Suppressor macrophage treated with lipopolysaccharide for 1 hour (primary cell): ENCODE measurements at regions not wholly inside any gene's neighbourhood (a gene's known extent, or its start where the extent isn't known, plus 50 kb on each side); places are given as distances from the start of the nearest gene placed in this dataset.
"Not testable (repeated sequence)": the region's sequence is repeated elsewhere in the genome, so short reads cannot be mapped to it uniquely, and the experiment has no call there.

ENCODE experiments used
- DNase-seq, 3 donors: peaks; one replicate each; pipeline ENCODE4 v3.0.0-alpha.2; 2020 to 2022

DNA sequence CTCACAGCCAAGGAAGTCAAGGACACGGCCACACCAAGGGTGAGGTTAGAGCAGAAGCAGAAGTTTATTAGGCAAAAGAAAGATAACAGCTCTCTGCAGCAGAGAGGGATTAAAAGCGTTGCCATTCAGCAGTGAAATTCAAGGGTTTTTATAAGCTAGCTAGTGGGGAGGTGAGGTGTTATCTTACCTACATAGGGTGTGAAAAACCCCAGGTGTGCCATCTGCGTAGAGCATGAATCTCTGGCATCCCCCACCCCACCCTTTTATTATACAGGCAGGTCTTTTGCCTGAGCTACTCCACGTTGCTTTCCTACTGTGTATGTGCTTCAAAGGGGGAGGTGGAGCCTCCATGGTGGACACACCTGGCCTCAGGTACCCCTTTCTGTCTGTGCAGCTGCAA, 135.4 kb downstream of the ARHGAP11B start:
- DNase-seq = not testable (repeated sequence)

- not testable (repeated sequence) for DNase-seq
Measured at GRCh38 chr15:30769390-30770124, 134.2 kb upstream of the FAN1 start.

GRCh38 chr15:30770759-30771158, 133.0 kb upstream of the FAN1 start:
- DNase-seq = no peak

DNA sequence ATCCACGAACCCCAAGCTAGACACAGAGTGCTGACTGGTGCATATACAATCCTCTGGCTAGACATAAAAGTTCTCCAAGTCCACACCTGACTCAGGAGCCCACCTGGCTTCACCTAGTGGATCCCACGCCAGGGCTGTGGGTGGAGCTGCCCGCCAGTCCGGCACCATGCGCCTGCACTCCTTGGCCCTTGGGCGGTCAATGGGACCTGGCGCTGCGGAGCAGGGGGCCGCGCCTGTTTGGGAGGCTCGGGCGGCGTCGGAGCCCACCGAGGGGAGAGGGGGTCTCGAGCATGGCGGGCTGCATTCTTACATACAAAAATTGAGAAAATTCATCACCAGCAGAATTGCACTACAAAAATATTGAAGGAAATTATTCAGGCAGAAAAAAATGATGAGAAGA, 120.7 kb upstream of the FAN1 start:
- DNase-seq = no peak

DNA sequence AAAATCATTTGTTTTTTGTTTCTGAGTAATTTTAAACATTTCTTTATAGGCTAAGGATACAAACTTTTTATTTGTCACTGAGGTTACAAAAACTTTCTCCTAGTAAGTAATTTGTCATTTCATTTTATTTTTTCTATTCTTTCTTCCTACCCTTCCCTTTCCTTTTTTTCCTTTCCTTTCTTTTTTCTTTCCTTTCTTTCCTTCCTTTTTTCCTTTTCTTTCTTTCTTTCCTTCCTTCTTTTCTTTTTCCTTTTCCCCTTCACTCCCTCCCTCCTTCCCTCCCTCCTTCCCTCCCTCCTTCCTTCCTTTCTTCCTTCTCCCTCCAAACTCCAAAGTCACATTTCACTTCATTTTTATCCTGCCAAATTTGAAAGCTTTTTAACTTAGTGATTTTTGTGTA, 115.1 kb upstream of the FAN1 start:
- no peak for DNase-seq

DNA sequence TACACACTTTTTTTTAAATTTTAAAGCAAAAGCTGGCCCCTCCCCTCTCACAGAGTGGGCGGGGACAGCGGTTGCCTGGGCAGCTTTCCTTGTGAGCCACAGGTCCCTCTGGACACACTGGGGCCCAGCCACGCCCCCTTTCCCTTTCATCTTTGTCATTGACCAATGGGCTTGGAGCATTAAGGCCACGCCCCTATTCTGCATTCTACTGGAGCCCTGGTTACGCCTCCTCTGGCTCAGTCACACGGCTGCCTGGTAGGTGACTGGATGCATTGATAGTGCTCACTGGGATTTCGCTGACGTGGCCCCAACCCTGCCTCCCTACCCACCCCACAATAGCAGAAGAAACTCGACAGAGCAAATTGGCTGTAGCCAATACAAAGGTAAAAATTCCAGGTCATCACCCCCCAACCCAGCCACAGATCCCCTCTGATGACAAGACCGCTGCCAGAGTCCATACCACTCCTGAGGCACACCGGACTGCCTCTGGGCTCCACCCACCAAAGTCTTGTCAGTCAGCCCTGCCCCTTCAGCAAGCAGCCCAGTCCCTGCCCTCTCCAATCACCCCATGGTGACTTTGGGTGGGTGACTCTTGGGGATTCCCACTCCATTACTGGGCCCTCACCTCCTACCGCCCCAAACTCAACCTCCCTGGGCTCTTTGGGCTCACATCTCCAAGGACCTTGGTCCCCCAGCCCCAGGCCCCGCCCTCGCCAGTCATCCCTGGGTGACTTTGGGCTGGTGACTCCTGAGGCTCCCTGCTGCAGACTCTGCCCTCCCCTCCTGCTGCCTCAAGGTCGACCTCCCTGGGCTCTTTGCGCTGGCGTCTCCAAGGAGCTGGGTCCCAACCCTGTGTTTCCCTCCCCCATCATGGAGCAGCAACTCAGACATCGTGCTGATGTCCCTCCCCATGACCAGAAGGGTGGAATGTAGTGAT, 112.2 kb upstream of the FAN1 start:
- DNase-seq = peak in 1 of 3 donors; percentile 13

DNA sequence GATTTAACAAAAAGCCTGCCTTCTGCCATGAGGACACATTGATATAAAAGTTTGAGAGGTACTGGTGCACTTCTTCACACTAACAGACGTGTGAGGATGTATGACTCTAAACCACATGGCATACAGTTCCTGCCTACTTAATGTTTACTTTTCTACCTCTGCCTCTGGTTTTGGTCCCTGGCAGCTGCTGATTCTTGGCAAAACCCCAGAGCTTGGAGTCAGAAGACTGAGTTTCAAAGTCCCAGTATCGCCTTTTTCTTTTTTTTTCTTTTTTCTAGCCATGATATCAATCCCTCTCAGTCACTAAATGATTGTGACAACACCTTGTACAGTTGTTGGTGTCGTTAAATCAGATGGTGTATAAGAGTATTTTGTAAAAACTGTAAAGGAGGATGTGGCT, 110.9 kb upstream of the FAN1 start:
- not testable (repeated sequence) for DNase-seq

GRCh38 chr15:30794388-30794787, 109.3 kb upstream of the FAN1 start:
- no peak for DNase-seq

DNA sequence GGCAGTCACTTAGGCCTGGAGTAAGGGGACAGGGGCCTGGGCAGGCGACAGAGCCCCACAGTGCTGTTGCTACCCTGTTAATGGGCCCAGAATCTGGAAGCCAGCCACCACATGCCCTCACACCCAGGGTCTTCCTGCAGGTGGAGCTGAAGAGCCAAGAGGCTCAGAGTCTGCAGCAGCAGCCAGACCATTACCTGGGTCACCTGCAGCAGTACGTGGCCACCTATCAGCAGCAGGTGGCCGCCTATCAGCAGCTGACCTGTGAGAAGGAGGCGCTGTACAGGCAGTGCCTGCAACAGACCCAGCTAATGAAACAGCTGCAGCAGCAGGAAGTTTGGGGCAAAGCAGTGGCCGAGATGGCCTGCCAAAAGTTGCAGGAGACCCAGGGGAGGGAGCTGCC, 104.2 kb upstream of the FAN1 start:
- DNase-seq = not testable (repeated sequence)

- DNase-seq = not testable (repeated sequence)
Measured at GRCh38 chr15:30801140-30801895, 102.4 kb upstream of the FAN1 start.

DNA sequence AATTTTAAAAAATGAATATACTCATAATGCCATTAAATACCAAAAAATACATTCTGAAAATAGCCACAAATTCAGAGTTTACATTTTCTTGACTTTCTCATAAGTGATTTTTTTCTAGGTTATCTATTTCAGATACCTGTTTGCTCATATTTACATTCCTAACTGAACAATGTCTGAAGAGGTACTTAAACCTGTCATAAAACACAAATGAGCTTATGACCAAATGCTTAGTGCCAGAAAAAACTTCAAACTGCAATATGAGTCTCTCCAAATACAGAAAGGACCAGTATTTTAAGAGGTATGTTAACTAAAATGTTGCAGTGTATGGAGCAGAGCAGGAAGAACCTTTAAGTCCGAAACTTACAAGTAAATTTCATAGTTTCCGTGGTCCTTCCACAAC, 101.7 kb upstream of the FAN1 start:
- not testable (repeated sequence) for DNase-seq

GRCh38 chr15:30803703-30804102, 100.0 kb upstream of the FAN1 start:
- DNase-seq = not testable (repeated sequence)

DNA sequence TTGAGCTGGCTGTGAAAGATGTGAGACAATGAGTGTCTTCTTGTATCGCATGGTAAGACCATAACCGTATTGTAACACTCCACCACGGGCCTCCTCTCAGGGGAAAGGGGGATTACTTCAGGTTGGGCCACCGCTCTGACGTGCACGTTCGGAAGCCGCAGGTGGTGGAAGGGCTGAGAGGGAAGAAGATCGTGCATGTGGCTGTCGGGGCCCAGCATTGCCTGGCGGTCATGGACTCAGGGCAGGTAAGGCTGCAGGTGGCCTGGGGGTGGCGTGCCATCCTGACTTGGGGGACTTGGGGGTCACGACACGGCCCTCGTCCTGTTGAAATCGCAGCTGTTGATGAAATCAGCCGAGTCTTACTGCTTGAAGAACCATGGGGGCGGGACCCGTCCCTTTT, 87.3 kb upstream of the FAN1 start:
- no peak for DNase-seq

GRCh38 chr15:30823068-30823813, 80.5 kb upstream of the FAN1 start:
- peak in 2 of 3 donors; percentile 72 to 76 for DNase-seq

DNA sequence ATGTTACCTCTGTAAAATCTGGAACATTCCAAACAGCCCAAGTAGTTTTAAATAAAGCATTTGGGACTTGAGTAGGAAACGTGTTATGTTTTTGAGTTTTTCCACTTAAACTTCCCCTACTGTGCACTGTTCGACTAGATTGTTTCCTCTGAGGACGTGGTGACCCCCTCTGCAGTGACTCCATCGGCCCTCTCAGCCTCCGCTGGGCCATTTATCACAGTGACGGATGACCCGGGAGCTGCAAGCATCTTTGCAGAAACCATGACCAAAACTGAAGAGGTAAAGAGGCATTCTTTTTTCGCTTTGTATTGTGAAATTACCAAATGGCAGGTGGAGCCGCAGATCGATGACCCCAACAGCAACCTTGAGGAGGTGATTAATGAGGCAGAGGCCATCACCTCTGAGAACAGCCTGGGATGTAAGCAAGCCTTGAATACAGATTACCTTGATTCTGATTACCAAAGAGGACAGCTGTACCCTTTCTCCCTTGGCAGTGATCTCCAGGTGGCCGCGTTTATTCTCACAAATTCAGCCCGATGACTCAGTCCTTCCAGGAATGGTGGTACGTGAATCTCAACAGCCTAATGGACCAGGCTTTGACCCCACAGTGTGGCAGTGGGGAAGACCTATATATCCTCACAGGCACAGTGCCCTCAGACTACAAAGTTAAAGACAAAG, 79.1 kb upstream of the FAN1 start:
- DNase-seq = no peak

- no peak for DNase-seq
Measured at GRCh38 chr15:30827625-30828303, 76.0 kb upstream of the FAN1 start.

DNA sequence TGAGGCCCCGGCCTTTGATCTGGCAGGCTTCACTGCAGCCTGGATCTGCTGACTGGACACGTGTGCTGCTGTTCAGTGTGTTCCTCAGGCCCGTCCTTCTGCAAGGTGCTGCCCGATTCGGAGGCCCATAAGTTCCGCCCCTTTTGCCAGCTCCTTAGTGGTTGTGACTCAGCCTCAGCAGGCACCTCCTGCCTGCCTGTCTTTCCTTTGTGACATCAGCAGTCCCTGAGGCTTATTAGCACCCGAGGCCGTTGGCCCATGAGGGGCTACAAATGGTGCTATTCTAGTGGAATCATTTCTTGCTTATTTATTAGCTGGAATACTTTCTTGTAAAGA, 75.4 kb upstream of the FAN1 start:
- DNase-seq = peak in 1 of 3 donors; percentile 12

GRCh38 chr15:30830961-30831360, 72.8 kb upstream of the FAN1 start:
- peak; percentile 26 to 30 (median 29) for DNase-seq

GRCh38 chr15:30833379-30833778, 70.3 kb upstream of the FAN1 start:
- not testable (repeated sequence) for DNase-seq

GRCh38 chr15:30841639-30842038, 62.1 kb upstream of the FAN1 start:
- DNase-seq = not testable (repeated sequence)

- DNase-seq = not testable (repeated sequence)
Measured at GRCh38 chr15:30842798-30843472, 60.8 kb upstream of the FAN1 start.
